GM19025 (cell line): ENCODE measurements at regions not wholly inside any gene's neighbourhood (a gene's known extent, or its start where the extent isn't known, plus 50 kb on each side); places are given as distances from the start of the nearest gene placed in this dataset.
"Not testable (repeated sequence)": the region's sequence is repeated elsewhere in the genome, so short reads cannot be mapped to it uniquely, and the experiment has no call there.

Source experiments
- ATAC-seq: cut with Tn5 transposase; IDR thresholded peaks from one replicate; pipeline ENCODE4 v1.9.1; 2021; ENCODE audit warnings: mild to moderate bottlenecking, low read depth, moderate library complexity; ENCODE audit not compliant: unreplicated experiment

GRCh38 chr6:105860927-105861326 lies 225.2 kb upstream of the PRDM1 start:
- ATAC-seq: not testable (repeated sequence)

- no peak for ATAC-seq
These were observed 226.7 kb upstream of the PRDM1 start for GRCh38 chr6:105859457-105859856.

GRCh38 chr6:105858639-105859038 lies 227.5 kb upstream of the PRDM1 start:
- not testable (repeated sequence) for ATAC-seq

GRCh38 chr6:105855433-105855832 lies 230.7 kb upstream of the PRDM1 start:
- ATAC-seq: no peak

- ATAC-seq: not testable (repeated sequence)
These were observed 232.2 kb upstream of the PRDM1 start for GRCh38 chr6:105853979-105854378.

DNA sequence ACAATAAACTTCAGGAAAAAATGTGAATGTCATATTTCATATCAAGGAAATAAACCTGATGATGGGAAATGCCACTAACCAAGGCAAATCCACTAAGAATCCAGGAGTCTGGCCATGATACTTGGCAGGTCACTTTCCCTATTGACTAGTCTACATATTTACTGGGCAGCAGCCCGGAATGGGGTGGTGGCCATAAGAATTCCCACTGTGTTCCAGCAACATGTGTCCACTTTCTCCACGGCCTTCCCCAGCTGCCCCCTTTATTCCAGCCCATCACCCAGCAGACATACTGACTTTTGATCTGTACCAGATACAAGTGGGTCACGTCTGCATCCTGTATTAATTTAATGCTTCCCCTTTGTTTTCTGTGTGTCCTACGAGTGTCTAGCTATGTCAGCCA lies 234.5 kb upstream of the PRDM1 start:
- ATAC-seq: no peak

GRCh38 chr6:105851113-105851580 lies 235.0 kb upstream of the PRDM1 start:
- ATAC-seq: no peak

- ATAC-seq: no peak
These were observed 235.6 kb upstream of the PRDM1 start for GRCh38 chr6:105850261-105851112.

- ATAC-seq: no peak
These were observed 236.4 kb upstream of the PRDM1 start for GRCh38 chr6:105849746-105850145.

GRCh38 chr6:105847433-105847832 lies 238.7 kb upstream of the PRDM1 start:
- ATAC-seq: no peak

- ATAC-seq: no peak
These were observed 241.8 kb upstream of the PRDM1 start for GRCh38 chr6:105844275-105844883.

DNA sequence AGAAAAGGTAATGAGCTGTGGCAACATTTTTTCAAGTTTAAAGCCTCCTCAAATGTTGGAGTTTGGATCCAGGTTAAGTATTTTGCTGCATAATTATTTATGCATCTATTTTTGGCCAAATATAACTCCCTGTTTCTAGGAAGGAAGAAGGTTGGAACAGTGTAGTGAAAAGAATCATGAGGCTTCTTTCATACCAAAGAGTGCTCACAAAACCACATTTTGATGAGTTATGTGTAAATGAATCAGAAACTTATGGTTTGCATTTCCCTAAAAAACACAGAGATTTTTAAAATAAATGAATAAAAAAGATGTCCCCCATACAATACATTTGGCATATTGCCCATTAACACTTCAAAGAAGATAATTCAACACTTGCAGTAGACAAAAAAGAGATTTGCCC lies 246.9 kb upstream of the PRDM1 start:
- no peak for ATAC-seq

- ATAC-seq: no peak
These were observed 248.0 kb upstream of the PRDM1 start for GRCh38 chr6:105838171-105838570.

DNA sequence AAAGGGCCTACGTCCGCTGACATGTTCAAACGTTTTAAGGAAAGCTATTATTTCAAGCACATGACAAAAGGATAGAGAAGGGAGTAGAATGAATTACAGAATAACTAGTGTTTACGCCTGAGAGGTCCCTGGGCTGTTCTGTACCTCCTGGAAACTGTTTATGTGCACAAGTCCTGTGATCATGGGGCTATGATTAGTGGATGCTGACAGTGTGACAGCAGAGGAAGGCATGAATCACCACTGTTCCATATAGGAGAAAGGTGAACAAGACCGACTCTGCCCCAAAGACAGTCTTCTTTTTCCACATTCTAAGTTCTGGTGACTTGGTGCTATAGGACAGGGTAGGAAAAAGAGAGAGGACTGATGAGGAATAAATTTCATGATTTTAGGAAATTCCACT lies 249.2 kb upstream of the PRDM1 start:
- no peak for ATAC-seq

DNA sequence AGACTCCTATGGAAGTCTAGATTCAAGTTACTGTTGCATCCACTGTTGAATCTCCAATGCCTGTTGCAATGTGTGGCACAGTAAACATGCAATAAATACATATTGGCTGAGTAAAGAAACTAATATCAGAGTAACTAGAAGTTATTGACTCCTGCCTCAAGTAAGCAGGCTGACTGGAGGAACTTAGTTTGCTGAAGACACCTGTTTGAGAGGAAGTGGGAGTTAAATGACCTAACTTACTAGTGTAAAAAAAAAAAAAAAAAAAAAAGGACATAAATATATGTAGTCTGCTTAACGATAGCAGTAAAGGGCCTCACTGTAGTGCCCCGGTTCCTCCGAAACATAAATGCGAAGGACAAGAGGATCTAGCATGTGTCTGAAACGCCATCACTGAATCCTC lies 249.8 kb upstream of the PRDM1 start:
- ATAC-seq: no peak

GRCh38 chr6:105835373-105835772 lies 250.8 kb upstream of the PRDM1 start:
- no peak for ATAC-seq

- ATAC-seq: no peak
These were observed 251.9 kb upstream of the PRDM1 start for GRCh38 chr6:105833959-105834947.

DNA sequence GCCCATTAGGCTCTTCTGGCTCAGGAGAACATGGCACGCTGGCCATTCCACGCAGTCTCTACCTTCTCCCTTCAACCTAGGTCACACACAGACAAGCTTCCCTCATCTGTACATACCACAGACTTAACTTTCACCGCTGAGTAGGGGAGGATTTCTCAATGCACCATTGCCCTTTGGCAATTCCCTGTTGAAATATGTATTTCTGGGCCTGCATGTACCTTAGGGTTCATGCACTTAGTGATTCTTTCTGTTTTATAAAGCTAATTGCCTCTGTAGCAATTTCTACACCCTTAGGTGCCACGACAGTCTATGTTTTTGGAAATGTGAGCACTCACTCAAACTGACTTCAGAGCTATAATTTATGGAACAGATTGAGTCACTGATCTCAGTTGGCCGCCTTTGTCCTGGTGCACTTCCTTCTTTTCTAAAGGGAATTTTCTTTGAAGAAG lies 253.8 kb upstream of the PRDM1 start:
- no peak for ATAC-seq

GRCh38 chr6:105831311-105832097 lies 254.6 kb upstream of the PRDM1 start:
- no peak for ATAC-seq

DNA sequence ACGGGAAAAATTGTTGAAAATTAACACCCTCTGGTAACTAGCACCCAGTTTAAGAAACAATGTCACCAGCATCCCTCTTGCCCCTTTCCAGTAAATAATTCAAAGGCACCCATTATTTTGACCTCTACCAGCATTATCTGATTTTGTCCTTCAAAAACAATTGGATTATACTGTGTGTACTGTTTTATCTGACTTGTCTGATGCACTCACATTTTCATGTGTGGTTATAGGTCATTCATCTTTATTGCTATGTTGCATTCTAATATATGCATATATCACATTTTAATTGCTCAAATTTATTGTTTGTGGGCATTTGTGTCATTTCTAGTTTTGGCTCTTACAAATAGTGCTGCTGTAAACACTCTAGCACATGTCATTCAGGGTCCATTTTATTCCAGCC lies 260.9 kb upstream of the PRDM1 start:
- peak; percentile 19 for ATAC-seq
